ENCODE measurements at regions not wholly inside any gene's neighbourhood (a gene's known extent, or its start where the extent isn't known, plus 50 kb on each side); places are given as distances from the start of the nearest gene placed in this dataset.

- no peak for DNase-seq (ENCODE audit: extremely low read depth, low read depth)
- no peak overlapping the region for H3K4me3 ChIP-seq (replicated peaks; ENCODE audit: low read depth, low read length)
- TF ChIP-seq CTCF (IDR thresholded peaks at IDR 0.05; ENCODE audit: low read depth, low read length, missing control alignments): no peak
Measured at GRCh38 chr1:177744906-177745305, 225.0 kb downstream of the SEC16B start.

- no peak for DNase-seq (ENCODE audit: extremely low read depth, low read depth)
- no peak overlapping the region for H3K4me3 ChIP-seq (replicated peaks; ENCODE audit: low read depth, low read length)
- TF ChIP-seq CTCF (IDR thresholded peaks at IDR 0.05; ENCODE audit: low read depth, low read length, missing control alignments): no peak
Measured at GRCh38 chr1:177741476-177741875, 228.4 kb downstream of the SEC16B start.

GRCh38 chr1:177739780-177740179 is 230.1 kb downstream of the SEC16B start:
- no peak for TF ChIP-seq CTCF (IDR thresholded peaks at IDR 0.05; ENCODE audit: low read depth, low read length, missing control alignments)
- no peak overlapping the region for H3K4me3 ChIP-seq (replicated peaks; ENCODE audit: low read depth, low read length)
- no peak for DNase-seq (ENCODE audit: extremely low read depth, low read depth)

- no peak for DNase-seq (ENCODE audit: extremely low read depth, low read depth)
Measured at GRCh38 chr1:177737456-177737855, 232.4 kb downstream of the SEC16B start.

GRCh38 chr1:177732178-177732577 is 237.7 kb downstream of the SEC16B start:
- TF ChIP-seq CTCF (IDR thresholded peaks at IDR 0.05; ENCODE audit: low read depth, low read length, missing control alignments): no peak
- no peak for DNase-seq (ENCODE audit: extremely low read depth, low read depth)
- H3K4me3 ChIP-seq (replicated peaks; ENCODE audit: low read depth, low read length): no peak overlapping the region

More at GRCh38 chr1:177737456-177737855, 232.4 kb downstream of the SEC16B start:
- no peak for TF ChIP-seq CTCF (IDR thresholded peaks at IDR 0.05; ENCODE audit: low read depth, low read length, missing control alignments)
- no peak overlapping the region for H3K4me3 ChIP-seq (replicated peaks; ENCODE audit: low read depth, low read length)

- H3K4me3 ChIP-seq (replicated peaks; ENCODE audit: low read depth, low read length): no peak overlapping the region
- no peak for TF ChIP-seq CTCF (IDR thresholded peaks at IDR 0.05; ENCODE audit: low read depth, low read length, missing control alignments)
- DNase-seq (ENCODE audit: extremely low read depth, low read depth): no peak
Measured at GRCh38 chr1:177729646-177730045, 240.2 kb downstream of the SEC16B start.

GRCh38 chr1:177723533-177723932 is 246.3 kb downstream of the SEC16B start:
- no peak for DNase-seq (ENCODE audit: extremely low read depth, low read depth)
- H3K4me3 ChIP-seq (replicated peaks; ENCODE audit: low read depth, low read length): no peak overlapping the region
- no peak for TF ChIP-seq CTCF (IDR thresholded peaks at IDR 0.05; ENCODE audit: low read depth, low read length, missing control alignments)
